ENCODE measurements at regions not wholly inside any gene's neighbourhood (a gene's known extent, or its start where the extent isn't known, plus 50 kb on each side); places are given as distances from the start of the nearest gene placed in this dataset.

GRCh38 chr21:35284199-35284598 lies 235.1 kb upstream of the RUNX1 start:
- TF ChIP-seq ZNF302 (CRISPR knock-in tag; IDR thresholded peaks at IDR 0.05), result no peak
- no peak for TF ChIP-seq RARB (CRISPR knock-in tag; IDR thresholded peaks at IDR 0.05)
- TF ChIP-seq PHF8 (IDR thresholded peaks at IDR 0.05; ENCODE audit: borderline replicate concordance, low read depth), result no peak
- TF ChIP-seq TFCP2L1 (CRISPR knock-in tag; IDR thresholded peaks at IDR 0.05), result no peak
- TF ChIP-seq NPAS2 (CRISPR knock-in tag; IDR thresholded peaks at IDR 0.05; ENCODE audit: borderline replicate concordance), result no peak
- no peak for TF ChIP-seq RFX5 (IDR thresholded peaks at IDR 0.05)
- TF ChIP-seq FOXS1 (CRISPR knock-in tag; IDR thresholded peaks at IDR 0.05), result no peak
- TF ChIP-seq HES2 (IDR thresholded peaks at IDR 0.05), result no peak
- TF ChIP-seq GATA3 (IDR thresholded peaks at IDR 0.05; ENCODE audit: borderline replicate concordance), result no peak
- TF ChIP-seq CHD2 (IDR thresholded peaks at IDR 0.05; ENCODE audit: low read length, partially characterized antibody), result no peak
- TF ChIP-seq HOXB13 (CRISPR knock-in tag; IDR thresholded peaks at IDR 0.05; ENCODE audit: low read depth), result no peak
- DNase-seq (ENCODE audit: low read depth in 1 of 2, low spot score in 1 of 2) (no peak), ATAC-seq (no peak), FAIRE-seq (no peak)
- Histone ChIP-seq H3K9me3 (no peaks in the 10 kb centered on the region), H3K4me1 (no peaks in the 10 kb centered on the region), H3K4me3 (no peak overlapping the region), H3K27ac (no peak overlapping the region), H3K4me2 (no peak overlapping the region)
- CTCF ChIA-PET, result interaction anchor here (1.0 to 1.2 kb wide), 3 partner anchors 11 to 31 kb away, joined by 3 to 4 read pairs (median 3); no protein-coding TSS in a partner anchor
- 71% methylated on average over 6 of the region's 6 CpGs for WGBS (ENCODE audit: missing lambda C conversion rate)
- POLR2A ChIA-PET, result no interaction called here

- Histone ChIP-seq H3K4me2 (no peak overlapping the region), H3K9me3 (no peaks in the 10 kb centered on the region), H3K4me1 (no peaks in the 10 kb centered on the region), H3K4me3 (no peak overlapping the region), H3K27ac (no peak overlapping the region)
- FAIRE-seq, result no peak
- ChIA-PET CTCF (no interaction called here), POLR2A (no interaction called here)
- ATAC-seq, result no peak
- TF ChIP-seq RARB (CRISPR knock-in tag; IDR thresholded peaks at IDR 0.05), result no peak
- TF ChIP-seq ZFP36 (IDR thresholded peaks at IDR 0.05; ENCODE audit: borderline replicate concordance, partially characterized antibody), result no peak
- TF ChIP-seq EHF (CRISPR knock-in tag; IDR thresholded peaks at IDR 0.05), result no peak
- no peak for TF ChIP-seq RAD21 (conservative IDR thresholded peaks at IDR 0.05 in 1 of 2, IDR thresholded peaks at IDR 0.05 in 1 of 2)
- no peak for TF ChIP-seq KDM5A (IDR thresholded peaks at IDR 0.05)
- no peak for TF ChIP-seq ZNF302 (CRISPR knock-in tag; IDR thresholded peaks at IDR 0.05)
- TF ChIP-seq MYC (IDR thresholded peaks at IDR 0.05; ENCODE audit: borderline replicate concordance, low read length), result no peak
- TF ChIP-seq HDAC2 (IDR thresholded peaks at IDR 0.05), result no peak
- TF ChIP-seq JUN (IDR thresholded peaks at IDR 0.05), result no peak
- no peak for TF ChIP-seq MAX (IDR thresholded peaks at IDR 0.05)
- TF ChIP-seq EHMT2 (IDR thresholded peaks at IDR 0.05; ENCODE audit: low read depth), result no peak
- DNase-seq (ENCODE audit: low read depth in 1 of 2, low spot score in 1 of 2), result no peak
- 82% methylated on average over 5 of the region's 5 CpGs for WGBS (ENCODE audit: missing lambda C conversion rate)
These were observed 233.8 kb upstream of the RUNX1 start for GRCh38 chr21:35282944-35283343.

GRCh38 chr21:35281956-35282355 lies 232.9 kb upstream of the RUNX1 start:
- ATAC-seq, result no peak
- 70% methylated on average over 3 of the region's 3 CpGs for WGBS (ENCODE audit: missing lambda C conversion rate)
- Histone ChIP-seq H3K4me2 (no peak overlapping the region), H3K9me3 (no peaks in the 10 kb centered on the region), H3K4me3 (no peak overlapping the region), H3K4me1 (no peaks in the 10 kb centered on the region), H3K27ac (no peak overlapping the region)
- no peak for FAIRE-seq
- DNase-seq (ENCODE audit: low read depth in 1 of 2, low spot score in 1 of 2), result no peak
- ChIA-PET CTCF (no interaction called here), POLR2A (no interaction called here)
- TF ChIP-seq BHLHE40 (IDR thresholded peaks at IDR 0.05; ENCODE audit: low read depth, low read length) (no peak), RNF2 (IDR thresholded peaks at IDR 0.05; ENCODE audit: borderline replicate concordance, low read depth) (no peak), FOSB (CRISPR knock-in tag; IDR thresholded peaks at IDR 0.05) (no peak), HOXA7 (CRISPR knock-in tag; IDR thresholded peaks at IDR 0.05) (no peak), ZFP36 (IDR thresholded peaks at IDR 0.05; ENCODE audit: borderline replicate concordance, partially characterized antibody) (no peak), ZSCAN20 (CRISPR knock-in tag; IDR thresholded peaks at IDR 0.05) (no peak), PBX3 (IDR thresholded peaks at IDR 0.05) (no peak)

Measured in A549 (cell line).